Kidney (tissue), 13 donors: ENCODE measurements at regions not wholly inside any gene's neighbourhood (a gene's known extent, or its start where the extent isn't known, plus 50 kb on each side); places are given as distances from the start of the nearest gene placed in this dataset.
"Not testable (repeated sequence)": the region's sequence is repeated elsewhere in the genome, so short reads cannot be mapped to it uniquely, and the experiment has no call there.

Experiments used
- DNase-seq, 5 donors: peaks; one replicate each; pipeline ENCODE4 v3.0.0-alpha.2; 2013 to 2020
- FAIRE-seq: peaks from 2 replicates; lab custom pipeline; 2012; peaks lifted over from hg19 to GRCh38; lab: Jason Lieb, UNC
- H3K27ac ChIP-seq, 2 donors: one replicate each; pipeline ENCODE4 v1.7.0; 2013; ENCODE audit warnings: low read depth in 2 of 2, low read length in 2 of 2, inconsistent platforms in 1 of 2
- H3K27me3 ChIP-seq: one replicate; pipeline ENCODE4 v1.7.1; 2013; ENCODE audit warnings: low read length, inconsistent platforms; ENCODE audit not compliant: control insufficient read depth, insufficient read depth
- H3K36me3 ChIP-seq, 3 donors: one replicate each; pipeline versions ENCODE4 v1.7.0 to v1.7.1; 2013; ENCODE audit warnings: low read length in 3 of 3, control low read depth in 1 of 3, inconsistent platforms in 1 of 3; ENCODE audit not compliant: insufficient read depth in 3 of 3, control insufficient read depth in 2 of 3
- H3K4me1 ChIP-seq, 3 donors: one replicate each; pipeline versions ENCODE4 v1.7.0 to v1.7.1; 2013; ENCODE audit warnings: low read length in 3 of 3, inconsistent platforms in 1 of 3, low read depth in 1 of 3; ENCODE audit not compliant: control insufficient read depth in 2 of 3, insufficient read depth in 2 of 3
- H3K4me3 ChIP-seq, 3 donors: one replicate each; pipeline versions ENCODE4 v1.7.0 to v1.8.1; 2013; ENCODE audit warnings: low read length in 3 of 3, control low read depth in 1 of 3, inconsistent platforms in 1 of 3
- H3K9ac ChIP-seq, 3 donors: one replicate each; pipeline versions ENCODE4 v1.7.0 to v1.7.1; 2013; ENCODE audit warnings: low read length in 3 of 3, control low read depth in 1 of 3, inconsistent platforms in 1 of 3
- H3K9me3 ChIP-seq, 3 donors: one replicate each; pipeline versions ENCODE4 v1.7.0 to v1.7.1; 2013; ENCODE audit warnings: low read length in 3 of 3, control low read depth in 1 of 3, inconsistent platforms in 1 of 3; ENCODE audit not compliant: control insufficient read depth in 2 of 3, insufficient read depth in 1 of 3
- CTCF ChIP-seq: IDR thresholded peaks from 3 replicates; pipeline ENCODE4 v1.5.1; 2012; ENCODE audit warnings: mild to moderate bottlenecking, moderate library complexity, borderline replicate concordance; ENCODE audit not compliant: insufficient read depth; ENCODE audit errors: extremely low read depth
- intact Hi-C: fragments of 100-400 bp; cut with DNase I; formaldehyde crosslinking; loops from one replicate; pipeline ENCODE4 v1.11.1; 2022
- donor health status: control.
- donor health status: control.
- donor health status: control.
- donor health status: control.
- donor health status: control.
- donor health status: DM: yes; HTN: yes; CAD: no.
- donor health status: Normal renal cell carcinoma (clear cell type).

- H3K9ac ChIP-seq: no peak overlapping the region
- intact Hi-C loops: no loop called here
- H3K27me3 ChIP-seq: no peaks in the 10 kb centered on the region
- H3K9me3 ChIP-seq: no peaks in the 10 kb centered on the region
- H3K27ac ChIP-seq: no peak overlapping the region
- no peak for TF ChIP-seq CTCF
- no peaks in the 10 kb centered on the region for H3K36me3 ChIP-seq
- no peak overlapping the region for H3K4me3 ChIP-seq
- FAIRE-seq (no peak), DNase-seq (no peak)
- no peaks in the 10 kb centered on the region for H3K4me1 ChIP-seq
Measured at GRCh38 chr6:130559166-130559565, 193.3 kb downstream of the TMEM200A start.

- no peak for DNase-seq
- no peaks in the 10 kb centered on the region for H3K36me3 ChIP-seq
- no peak for TF ChIP-seq CTCF
- no peak overlapping the region for H3K9ac ChIP-seq
- FAIRE-seq: no peak
- intact Hi-C loops: no loop called here
- H3K27me3 ChIP-seq: no peaks in the 10 kb centered on the region
- no peaks in the 10 kb centered on the region for H3K4me1 ChIP-seq
- no peaks in the 10 kb centered on the region for H3K9me3 ChIP-seq
- no peak overlapping the region for H3K27ac ChIP-seq
- no peak overlapping the region for H3K4me3 ChIP-seq
Measured at GRCh38 chr6:130560231-130560630, 194.4 kb downstream of the TMEM200A start.

GRCh38 chr6:130561159-130561558 lies 195.3 kb downstream of the TMEM200A start:
- H3K9ac ChIP-seq, intact Hi-C loops, DNase-seq, H3K27ac ChIP-seq, FAIRE-seq, H3K4me3 ChIP-seq, H3K4me1 ChIP-seq, H3K27me3 ChIP-seq, H3K36me3 ChIP-seq, H3K9me3 ChIP-seq: not testable (repeated sequence)

DNA sequence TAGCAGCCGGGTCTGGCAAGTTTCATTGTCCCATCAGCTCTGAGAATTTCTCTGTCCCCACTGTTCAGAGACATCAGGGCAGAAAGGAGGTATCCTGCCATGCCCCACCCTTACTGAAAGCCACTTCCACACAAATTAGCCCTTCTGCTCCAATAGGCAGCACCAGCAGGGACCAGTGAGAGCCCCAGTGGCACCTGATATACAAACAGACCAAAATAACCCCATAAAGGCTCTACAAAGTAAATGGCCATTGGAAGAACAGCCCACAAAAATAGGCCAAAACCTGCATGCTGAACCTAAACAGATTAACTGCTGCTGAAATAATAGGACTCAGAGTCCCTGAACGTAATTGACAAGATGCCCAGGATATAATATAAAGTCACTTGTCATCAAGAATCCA lies 199.9 kb downstream of the TMEM200A start:
- no peak for FAIRE-seq
- intact Hi-C loops: no loop called here
- Histone ChIP-seq H3K27me3 (no peaks in the 10 kb centered on the region), H3K27ac (no peak overlapping the region), H3K9me3 (no peaks in the 10 kb centered on the region), H3K36me3 (no peaks in the 10 kb centered on the region), H3K4me1 (no peaks in the 10 kb centered on the region), H3K9ac (no peak overlapping the region), H3K4me3 (no peak overlapping the region)
- TF ChIP-seq CTCF: no peak
- DNase-seq: no peak
